Loucy (cell line): ENCODE measurements at regions not wholly inside any gene's neighbourhood (a gene's known extent, or its start where the extent isn't known, plus 50 kb on each side); places are given as distances from the start of the nearest gene placed in this dataset.

ENCODE experiments used
- CTCF ChIP-seq: fragments of 200-600 bp; sonication (generic); conservative IDR thresholded peaks from 2 replicates; pipeline ENCODE4 v1.5.1; 2014; ENCODE audit warnings: mild to moderate bottlenecking, antibody characterized with exemption, low read length
- EZH2phosphoT487 ChIP-seq: fragments of 200-600 bp; IDR thresholded peaks from 2 replicates; pipeline ENCODE4 v1.6.1; 2018; ENCODE audit warnings: antibody characterized with exemption, mild to moderate bottlenecking, moderate library complexity, borderline replicate concordance

GRCh38 chr2:217263756-217264155 lies 403.9 kb upstream of the TNP1 start:
- TF ChIP-seq CTCF, result no peak
- no peak for TF ChIP-seq EZH2phosphoT487
